HG02870 (cell line): ENCODE measurements at regions not wholly inside any gene's neighbourhood (a gene's known extent, or its start where the extent isn't known, plus 50 kb on each side); places are given as distances from the start of the nearest gene placed in this dataset.
"Not testable (repeated sequence)": the region's sequence is repeated elsewhere in the genome, so short reads cannot be mapped to it uniquely, and the experiment has no call there.

Experiments used
- ATAC-seq: cut with Tn5 transposase; IDR thresholded peaks from one replicate; pipeline ENCODE4 v1.9.1; 2021; ENCODE audit warnings: mild to moderate bottlenecking, moderate library complexity; ENCODE audit not compliant: unreplicated experiment

DNA sequence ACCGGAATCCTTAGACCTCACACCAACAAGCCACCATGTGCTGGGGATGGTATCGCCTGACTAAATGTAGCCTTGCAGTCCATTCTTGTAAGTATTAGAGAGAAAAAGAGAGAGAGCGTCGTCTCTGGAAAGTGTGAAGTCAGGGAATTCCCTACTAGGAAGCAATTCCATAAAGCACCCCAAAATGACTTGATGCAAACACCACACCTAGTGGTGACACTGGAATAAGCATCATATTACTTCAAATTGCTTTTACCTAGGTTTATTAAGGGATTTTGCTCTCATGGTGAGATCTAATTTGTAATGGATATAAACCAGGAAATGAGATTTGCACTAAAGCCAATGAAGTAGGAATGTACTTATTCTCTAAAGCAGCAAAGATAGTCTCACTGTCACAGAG, 111.4 kb upstream of the METTL9 start:
- ATAC-seq, result not testable (repeated sequence)

DNA sequence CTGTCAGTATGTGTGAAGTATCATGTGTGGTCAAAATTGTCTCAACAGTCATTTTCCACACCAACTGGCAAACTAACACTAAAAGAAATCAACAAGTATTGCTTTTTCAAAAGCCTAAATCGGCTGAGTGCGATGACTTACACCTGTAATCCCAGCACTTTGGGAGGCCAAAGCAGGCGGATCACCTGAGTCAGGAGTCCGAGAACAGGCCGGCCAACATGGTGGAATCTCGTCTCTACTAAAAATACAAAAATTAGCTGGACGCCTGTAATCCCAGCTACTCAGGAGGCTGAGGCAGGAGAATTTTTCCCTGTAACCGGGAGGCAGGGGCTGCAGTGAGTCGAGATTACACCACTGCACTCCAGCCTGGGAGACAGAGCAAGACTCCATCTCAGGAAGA, 100.3 kb upstream of the METTL9 start:
- not testable (repeated sequence) for ATAC-seq

DNA sequence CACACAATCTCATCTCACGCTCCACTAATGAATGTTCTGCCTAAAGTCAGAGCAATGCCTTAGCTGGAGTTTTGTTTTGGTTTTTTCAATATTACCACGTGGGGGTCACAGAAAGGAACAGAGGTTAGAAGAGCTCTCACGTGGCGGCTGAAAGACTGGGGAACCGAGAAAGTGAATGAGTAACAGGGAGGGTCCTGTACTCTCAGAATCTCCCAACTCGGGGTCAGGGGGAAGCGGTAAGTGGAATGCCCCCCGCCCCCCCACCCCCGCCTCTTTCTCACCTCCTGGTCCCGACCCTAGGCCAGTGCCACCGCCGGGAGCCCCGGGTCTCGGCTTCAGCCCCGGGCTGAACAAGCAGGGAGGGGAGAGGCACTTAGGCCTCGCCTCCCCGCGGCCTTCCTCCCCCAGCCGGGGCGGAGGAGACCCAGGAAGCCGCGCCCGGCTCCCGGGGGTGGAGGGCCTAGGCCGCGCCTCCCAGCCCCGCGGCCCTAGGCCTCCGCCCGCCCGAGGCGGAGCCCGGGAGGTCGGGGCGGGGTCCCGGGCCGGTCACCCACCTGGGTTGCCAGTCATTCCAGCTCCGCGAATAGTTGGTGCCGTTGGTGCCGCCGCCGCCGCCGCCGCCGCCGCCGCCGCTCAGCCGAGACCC, 98.0 kb upstream of the METTL9 start:
- peak; percentile 40 for ATAC-seq

DNA sequence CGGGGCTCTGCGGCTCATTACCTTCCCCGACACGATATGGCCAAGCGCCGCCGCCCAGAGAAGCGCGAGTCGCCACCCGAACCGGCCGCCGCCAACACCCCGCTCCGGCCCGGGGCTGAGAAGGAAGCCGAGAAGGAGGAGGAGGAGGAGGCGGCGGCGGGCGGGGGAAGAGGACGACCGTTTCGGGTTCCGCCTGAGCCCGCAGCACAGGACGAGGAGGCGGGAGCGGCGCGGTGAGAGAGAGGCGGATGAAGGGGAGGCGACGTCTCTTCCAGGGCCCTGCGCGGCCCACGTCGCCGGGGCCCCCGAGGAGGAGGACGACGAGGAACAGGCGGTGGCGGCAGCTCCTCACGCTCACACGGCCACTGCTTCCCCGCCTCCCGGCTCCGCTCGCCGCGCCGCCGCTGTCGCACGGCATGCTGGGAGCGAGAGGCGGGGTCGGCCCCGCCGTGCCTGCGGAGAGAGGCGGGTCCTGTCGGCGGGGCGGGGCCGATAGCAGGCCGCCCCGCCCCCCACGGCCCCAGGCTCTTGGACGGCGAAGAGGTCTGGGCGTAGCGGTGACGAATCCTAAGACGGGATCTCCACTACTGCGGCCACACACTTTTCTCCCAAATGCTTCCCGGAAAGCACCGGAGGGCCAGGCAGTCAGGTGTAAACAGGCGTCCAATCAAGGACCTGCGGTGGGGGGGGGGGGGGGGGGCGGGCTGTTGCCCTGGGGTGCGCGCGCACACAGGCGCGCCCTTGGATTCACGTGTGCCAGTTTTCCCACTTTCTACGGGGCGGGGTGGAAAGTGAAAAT, 97.3 kb upstream of the METTL9 start:
- peak; percentile 70 for ATAC-seq

DNA sequence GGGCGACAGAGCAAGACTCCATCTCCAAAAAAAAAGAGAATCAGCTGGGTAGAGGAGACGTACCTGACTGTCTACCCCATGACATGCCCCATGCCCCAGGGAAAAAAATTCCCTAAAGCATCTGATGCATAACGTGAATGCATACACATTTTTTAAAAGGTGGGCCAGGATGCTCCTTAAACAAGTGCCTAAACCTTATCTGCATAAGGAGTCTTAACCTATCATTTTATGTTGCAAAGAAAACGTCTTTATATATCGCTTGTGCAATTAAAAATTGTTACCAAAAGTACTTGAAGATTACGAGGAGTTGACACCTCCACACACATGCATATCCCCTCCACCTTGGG, 95.8 kb upstream of the METTL9 start:
- ATAC-seq, result not testable (repeated sequence)

DNA sequence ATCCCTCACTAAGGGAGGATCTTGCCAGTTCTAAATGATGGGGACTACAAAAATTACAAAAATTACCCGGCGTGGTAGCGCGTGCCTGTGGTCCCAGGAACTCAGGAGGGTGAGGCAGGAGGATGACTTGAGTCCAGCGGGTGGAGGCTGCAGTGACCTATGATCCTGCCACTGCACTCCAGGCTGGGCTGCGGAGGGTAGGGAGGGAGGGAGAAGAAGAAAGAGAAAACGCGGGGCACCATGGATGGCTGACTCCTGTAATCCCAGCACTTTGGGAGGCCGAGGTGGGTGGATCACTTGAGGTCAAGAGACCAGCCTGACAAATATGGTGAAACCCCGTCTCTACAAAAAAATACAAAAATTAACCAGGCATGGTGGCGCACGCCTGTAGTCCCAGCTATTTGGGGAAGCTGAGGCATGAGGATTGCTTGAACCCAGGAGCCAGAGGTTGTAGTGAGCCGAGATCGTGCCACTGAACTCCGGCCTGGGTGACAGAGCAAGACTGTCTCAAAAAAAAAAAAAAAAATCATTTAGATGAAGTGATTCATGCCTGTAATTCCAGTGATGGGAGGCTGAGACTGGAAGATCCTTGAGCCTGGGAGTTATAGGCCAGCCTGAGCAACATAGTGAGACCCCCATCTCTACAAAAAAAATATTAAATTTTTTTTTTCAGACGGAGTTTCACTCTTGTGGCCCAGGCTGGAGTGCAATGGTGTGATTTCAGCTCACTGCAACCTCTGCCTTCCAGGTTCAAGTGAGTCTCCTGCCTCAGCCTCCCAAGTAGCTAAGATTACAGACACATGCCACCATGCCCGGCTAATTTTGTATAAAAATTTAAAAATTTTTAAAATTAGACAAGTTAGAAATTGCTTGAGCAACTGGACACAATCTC, 95.2 kb upstream of the METTL9 start:
- ATAC-seq, result not testable (repeated sequence)

DNA sequence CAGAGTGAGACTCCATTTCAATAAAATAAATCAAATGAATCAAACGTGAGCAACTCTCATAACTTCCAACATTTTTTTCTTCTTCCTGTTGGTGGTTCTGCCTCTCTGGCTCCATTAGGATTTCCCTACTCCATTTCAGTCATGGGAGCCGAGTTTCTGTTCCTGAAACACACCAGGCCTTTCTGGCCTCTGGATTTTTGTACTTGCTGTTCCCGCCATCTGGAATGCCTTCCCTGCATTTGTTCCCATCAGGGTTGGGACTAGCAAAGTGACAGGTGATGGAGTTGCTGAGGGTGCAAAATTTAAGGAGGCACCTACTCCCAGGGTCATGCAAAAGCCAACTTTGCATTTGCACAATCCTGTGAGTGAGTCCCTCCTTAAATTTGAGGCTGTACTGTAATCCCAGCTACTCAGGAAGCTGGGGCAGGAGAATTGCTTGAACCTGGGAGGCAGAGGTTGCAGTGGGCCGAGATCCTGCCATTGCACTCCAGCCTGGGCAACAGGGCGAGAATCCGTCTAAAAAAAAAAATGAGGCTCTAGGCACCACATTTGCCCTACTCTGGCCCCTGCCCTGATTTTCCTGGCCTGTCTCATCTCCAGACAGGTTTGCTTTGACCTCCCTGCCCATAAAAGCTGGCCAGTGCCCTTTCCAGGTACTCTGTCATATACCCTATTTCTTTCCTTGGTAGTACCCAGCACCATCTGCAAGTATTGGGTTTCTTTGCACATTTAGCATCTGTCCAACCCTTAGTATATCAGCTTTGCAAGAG, 93.4 kb upstream of the METTL9 start:
- ATAC-seq, result not testable (repeated sequence)

DNA sequence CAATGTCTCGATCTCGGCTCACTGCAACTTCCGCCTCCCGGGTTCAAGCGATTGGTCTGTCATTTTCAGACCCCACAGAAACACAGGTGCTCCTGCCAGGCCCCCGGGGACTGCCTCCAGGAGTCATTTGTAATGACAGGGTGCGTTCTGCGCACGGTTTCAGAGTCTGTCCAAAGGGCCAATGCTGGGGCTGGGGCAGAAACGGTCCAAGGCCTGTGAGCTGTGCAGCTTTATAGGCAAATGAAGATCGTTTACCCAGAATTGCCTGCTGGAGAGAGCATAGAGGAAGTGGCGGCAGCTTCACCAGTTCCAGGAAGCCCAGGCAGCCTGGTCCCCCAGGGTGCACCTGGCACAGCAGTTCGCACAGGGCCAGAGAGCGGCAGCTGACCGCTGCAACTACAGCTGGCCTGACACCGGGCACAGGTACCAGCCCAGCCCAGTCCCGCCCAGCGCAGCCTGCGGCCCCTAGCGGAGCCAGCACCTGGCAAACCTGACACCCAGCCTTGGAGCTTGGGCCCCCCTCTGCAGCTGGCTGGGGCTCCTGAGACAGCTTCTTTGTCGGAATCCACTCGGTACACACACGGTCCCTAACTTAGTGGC, 92.4 kb upstream of the METTL9 start:
- peak; percentile 43 for ATAC-seq

DNA sequence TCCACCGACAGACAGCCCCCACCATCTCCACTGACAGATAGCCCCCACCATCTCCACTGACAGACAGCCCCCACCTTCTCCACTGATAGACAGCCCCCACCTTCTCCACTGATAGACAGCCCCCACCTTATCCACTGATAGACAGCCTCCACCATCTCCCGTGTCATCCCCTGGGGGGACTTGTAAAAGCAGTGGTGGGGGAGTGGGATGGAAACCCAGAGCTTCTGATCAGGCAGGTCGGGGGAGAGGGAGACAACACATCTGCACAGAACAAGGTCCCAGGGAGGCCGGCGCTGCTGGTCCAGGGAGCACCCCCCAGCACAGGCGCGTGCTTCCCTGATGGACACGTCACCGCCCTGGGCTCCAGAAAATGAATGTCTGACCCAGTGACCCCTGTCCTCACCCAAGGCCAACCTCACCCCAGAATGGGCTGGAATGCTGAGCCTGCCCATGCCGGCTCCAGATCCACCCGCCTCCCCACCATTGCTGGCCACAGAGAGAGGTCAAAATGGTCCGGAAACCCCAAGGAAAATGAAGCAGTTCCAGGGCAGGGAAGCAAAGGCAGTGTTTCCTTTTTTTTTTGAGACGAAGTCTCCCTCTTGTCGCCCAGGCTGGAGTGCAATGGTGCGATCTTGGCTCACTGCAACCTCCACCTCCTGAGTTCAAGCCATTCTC, 91.6 kb upstream of the METTL9 start:
- ATAC-seq, result not testable (repeated sequence)

DNA sequence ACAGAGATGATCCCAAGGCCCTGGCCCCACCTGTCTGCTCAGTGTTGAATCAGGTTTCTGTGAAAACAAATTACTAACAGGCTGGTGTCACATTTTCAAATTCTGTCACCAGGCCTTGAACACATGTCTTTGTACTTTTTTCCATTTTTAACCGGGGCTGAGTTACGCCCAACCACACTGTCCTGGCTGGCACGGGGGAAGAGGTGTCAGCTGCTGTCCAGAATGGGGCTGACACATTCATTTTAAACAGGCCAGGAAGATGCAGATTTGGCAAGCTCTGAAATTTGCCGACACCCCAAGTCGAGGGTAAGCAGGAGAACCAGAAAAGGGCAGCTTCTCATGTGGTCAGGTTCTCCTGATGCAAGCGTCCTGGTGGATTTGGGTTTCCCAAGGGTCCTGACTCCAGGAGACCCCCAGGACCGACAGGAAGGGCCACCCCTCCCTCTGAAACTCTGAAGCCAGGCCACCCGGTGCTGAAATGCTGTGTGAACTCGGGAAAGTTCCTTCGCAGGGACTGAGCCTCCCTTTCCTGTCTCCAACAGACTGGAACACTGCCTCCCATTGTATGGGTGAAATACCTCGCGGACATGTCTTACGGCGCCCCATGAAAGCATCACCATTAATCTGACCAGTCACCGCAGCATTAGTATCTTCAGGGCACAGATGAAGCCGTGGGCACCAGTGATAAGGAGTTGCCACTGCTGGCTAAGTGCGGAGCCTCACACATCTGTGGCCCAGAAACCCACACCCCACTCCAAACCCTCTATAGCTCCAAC, 90.5 kb upstream of the METTL9 start:
- not testable (repeated sequence) for ATAC-seq

DNA sequence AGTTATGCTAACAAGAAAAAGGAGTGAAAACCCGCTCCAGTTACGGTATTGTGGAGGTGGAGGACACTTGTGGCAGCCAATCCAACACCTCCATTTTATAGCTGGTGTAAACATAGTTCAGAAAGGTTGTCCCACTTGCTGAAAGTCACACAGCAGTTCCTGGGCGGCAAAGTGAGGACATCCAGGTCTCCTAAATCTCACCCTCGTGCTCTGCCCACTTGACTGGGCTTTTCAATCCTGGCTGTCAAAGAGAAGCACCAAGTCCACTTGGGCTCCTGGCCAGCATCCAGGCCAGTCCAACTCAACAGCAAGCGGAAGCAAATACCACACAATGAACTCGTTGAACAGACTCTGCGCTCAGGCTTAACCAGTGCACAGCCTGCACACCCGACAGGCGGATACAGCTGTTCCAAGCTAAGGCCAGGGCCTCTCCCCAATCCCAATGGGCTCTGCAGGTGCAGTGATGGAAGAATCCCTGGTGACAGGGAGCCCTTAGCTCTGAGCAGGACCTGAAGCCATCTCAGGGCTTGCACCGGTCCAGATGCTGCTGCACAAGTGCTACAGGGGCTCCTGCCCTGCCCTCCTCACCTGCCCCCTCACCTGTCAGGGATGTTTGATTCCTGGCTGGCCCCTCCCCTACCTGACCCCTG, 89.8 kb upstream of the METTL9 start:
- not testable (repeated sequence) for ATAC-seq

DNA sequence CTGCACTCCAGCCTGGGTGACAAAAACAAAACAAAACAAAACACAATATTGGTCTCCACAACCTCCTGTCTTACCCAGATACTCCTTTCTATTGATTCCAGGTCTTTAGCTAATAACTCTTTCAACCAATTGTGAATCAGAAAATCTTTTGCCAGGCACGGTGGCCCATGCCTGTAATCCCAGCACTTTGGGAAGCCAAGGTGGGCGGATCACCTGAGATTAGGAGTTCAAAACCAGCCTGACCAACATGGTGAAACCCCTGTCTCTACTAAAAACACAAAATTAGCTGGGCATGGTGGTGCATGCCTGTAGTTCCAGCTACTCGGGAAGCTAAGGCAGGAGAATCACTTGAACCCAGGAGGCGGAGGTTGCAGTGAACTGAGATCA, 88.5 kb upstream of the METTL9 start:
- not testable (repeated sequence) for ATAC-seq

DNA sequence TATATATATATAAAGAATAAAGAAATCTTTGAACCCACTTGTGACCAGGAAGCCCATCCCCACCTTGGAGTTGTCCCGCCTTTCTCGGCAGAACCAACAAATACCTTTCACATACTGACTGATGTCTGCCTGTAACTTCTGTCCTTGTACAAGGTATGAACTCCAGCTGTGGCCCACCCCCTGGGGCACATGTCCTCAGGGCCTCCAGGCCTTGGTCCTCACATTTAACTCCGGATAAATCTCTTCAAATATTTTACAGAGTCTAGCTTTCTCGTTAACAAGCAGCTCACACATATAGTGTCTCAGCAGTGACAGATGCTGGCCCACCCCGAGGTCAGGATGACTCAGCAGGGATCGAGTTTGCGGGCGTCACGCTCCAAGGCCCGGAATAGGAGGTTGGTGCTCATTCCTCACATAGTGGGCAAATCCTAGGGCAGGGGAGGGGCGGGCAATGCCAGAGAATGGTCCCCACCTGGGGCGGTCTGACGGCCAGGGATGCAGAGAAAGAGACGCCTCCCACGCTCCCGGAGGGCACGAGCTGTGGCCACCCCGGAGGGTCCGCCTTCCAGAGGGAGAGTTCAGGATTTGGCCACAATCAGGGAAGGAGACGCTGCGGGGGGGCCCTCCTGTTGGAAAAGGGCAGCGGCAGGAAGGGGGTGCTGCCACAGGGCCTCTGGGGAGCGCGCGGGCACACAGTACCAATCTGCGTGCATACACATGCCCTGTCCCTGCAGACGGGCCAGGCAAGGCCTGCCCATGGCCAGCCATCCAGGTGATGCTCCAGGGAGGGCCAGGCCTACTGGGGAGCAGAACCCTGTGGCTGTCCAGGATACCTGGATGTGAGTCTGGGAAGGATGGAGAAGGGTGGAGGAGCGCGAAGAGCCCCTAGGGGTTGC, 87.8 kb upstream of the METTL9 start:
- not testable (repeated sequence) for ATAC-seq

DNA sequence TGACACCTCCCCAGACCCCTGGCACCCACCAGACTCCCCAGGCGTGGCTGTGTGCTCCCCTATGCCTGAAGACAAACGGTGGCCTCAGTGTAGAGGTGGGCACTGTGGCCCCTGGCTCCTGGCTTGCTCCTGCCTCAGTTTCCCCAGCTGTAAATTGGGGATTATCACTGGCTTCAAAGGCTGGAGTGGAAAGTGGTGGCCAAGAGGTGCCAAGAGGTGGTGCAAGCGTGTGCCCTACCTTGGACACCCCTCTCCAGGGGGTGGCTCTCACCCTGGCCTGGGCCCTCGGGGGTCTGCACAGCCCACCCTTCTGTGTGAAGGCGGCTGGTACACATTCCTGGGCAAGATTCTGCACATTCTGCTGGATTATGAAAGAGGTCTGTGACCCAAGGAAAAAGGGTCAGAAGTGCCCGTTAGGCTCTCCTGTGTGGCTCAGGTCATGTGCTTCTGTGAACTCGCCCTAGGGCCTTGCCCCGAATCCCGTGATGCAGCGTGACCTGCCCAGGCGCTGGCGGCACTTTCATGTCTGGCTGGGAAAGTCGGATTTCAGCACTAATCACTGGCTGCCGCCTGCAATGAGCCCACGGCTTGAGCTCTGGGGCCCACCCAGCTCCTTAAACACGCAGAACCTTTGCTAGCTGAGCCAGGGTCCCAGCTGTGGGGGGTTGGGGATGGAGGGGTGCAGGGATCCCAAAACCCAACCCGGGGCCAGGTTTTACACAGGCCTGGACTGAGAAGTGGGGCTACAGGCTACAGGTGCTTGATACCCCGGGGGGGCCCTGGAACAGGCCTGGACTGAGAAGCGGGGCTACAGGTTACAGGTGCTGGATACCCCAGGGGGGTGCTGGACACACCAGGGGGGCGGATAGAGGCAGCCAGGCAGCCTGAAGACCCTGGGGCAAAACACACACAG, 86.8 kb upstream of the METTL9 start:
- not testable (repeated sequence) for ATAC-seq

DNA sequence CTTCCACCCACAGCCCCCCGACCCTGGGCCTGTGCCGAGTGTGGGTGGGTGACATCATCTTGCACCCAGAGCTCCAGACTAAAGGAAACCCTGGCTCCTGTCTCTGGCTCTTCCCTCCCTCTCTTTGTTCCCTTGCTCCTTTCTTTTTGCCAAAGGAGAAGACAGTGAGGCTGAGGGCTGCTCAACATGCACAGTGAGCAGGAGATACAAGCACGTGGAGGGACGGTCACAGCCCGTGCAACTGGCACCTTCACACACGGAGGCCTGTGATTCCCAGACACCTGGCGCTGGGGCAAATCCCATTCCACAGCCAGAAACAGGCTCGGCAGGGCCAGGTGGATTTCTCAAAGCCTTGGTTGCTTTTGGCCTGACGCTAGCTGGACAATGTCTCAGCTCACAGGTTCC, 86.0 kb upstream of the METTL9 start:
- ATAC-seq, result not testable (repeated sequence)

DNA sequence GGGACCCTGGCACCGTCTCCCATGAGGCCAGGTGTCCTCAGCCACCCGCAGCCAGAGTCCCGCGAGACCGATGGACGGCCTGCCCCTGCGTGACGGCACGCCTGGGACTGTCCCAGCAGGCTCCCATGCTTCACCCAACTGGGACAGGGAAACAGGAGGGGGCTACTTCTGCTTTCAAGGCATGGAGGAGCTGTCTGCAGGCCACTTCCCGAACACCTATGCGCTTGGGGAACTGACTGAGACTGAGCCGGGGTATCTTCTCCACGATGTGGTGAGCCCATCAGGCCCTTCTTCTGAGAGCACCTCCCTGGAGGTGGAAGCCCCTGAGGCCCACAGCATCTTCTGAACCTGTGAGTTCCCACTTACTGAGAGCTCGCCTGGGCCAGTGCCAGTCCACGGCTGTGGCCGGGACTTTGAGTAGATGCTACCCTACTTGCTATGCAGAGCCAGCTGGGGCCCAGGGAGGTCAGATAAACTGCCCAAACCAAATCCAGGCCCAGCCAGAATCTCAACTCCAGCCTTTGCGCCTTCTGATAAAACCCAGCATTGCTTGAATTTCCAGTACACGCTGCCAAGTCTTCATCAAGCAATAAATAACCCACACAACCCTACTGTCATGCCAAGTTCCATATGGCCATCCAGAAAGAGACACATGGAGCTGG, 85.4 kb upstream of the METTL9 start:
- ATAC-seq, result not testable (repeated sequence)
